ENCODE measurements at regions not wholly inside any gene's neighbourhood (a gene's known extent, or its start where the extent isn't known, plus 50 kb on each side); places are given as distances from the start of the nearest gene placed in this dataset.

DNA sequence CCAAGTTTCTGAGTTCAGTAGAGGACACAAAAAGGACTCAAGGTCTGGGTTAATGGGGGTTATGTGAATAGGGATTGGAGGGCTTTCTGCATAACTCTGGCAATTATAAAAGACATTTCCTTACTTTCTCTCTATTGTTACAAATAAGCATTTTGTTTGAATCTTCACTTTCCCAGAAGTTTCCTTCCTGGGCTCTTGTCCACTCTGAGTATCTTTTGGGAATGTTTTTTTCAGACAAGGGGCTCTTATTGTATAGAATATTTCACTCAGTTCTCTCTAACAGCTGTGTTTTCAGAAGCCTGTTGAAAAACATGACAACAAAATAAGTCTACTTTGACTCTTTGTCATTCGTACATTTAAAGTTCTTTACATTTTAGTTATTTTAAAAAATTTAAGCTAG is 57.6 kb upstream of the MAP9 start:
- TF ChIP-seq, protein P1, sequence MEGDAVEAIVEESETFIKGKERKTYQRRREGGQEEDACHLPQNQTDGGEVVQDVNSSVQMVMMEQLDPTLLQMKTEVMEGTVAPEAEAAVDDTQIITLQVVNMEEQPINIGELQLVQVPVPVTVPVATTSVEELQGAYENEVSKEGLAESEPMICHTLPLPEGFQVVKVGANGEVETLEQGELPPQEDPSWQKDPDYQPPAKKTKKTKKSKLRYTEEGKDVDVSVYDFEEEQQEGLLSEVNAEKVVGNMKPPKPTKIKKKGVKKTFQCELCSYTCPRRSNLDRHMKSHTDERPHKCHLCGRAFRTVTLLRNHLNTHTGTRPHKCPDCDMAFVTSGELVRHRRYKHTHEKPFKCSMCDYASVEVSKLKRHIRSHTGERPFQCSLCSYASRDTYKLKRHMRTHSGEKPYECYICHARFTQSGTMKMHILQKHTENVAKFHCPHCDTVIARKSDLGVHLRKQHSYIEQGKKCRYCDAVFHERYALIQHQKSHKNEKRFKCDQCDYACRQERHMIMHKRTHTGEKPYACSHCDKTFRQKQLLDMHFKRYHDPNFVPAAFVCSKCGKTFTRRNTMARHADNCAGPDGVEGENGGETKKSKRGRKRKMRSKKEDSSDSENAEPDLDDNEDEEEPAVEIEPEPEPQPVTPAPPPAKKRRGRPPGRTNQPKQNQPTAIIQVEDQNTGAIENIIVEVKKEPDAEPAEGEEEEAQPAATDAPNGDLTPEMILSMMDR (IDR thresholded peaks at IDR 0.05; ENCODE audit: control extremely low read depth in 1 of 3, insufficient read depth in 1 of 3, low read depth in 1 of 3, low read length in 3 of 3): no peak
- TF ChIP-seq YY1 (IDR thresholded peaks at IDR 0.05; ENCODE audit: low read depth, low read length) (no peak), POLR2A (IDR thresholded peaks at IDR 0.05; ENCODE audit: control extremely low read depth in 1 of 2, low read depth in 2 of 2, low read length in 2 of 2) (no peak), BCL11A (IDR thresholded peaks at IDR 0.05; ENCODE audit: low read depth in 2 of 2, low read length in 2 of 2) (no peak), NRF1 (IDR thresholded peaks at IDR 0.05; ENCODE audit: low read depth, low read length) (no peak), SIN3A (conservative IDR thresholded peaks at IDR 0.05 in 1 of 2, IDR thresholded peaks at IDR 0.05 in 1 of 2; ENCODE audit: low read depth in 1 of 2, low read length in 2 of 2) (no peak), SRF (IDR thresholded peaks at IDR 0.05; ENCODE audit: low read depth, low read length) (no peak), CHD1 (IDR thresholded peaks at IDR 0.05; ENCODE audit: low read depth, low read length) (no peak), CBX8 (IDR thresholded peaks at IDR 0.05; ENCODE audit: borderline replicate concordance, low read depth, low read length) (no peak), TEAD4 (IDR thresholded peaks at IDR 0.05; ENCODE audit: low read depth, low read length) (no peak)

All from H1 (cell line).